K562 (cell line): ENCODE measurements at regions not wholly inside any gene's neighbourhood (a gene's known extent, or its start where the extent isn't known, plus 50 kb on each side); places are given as distances from the start of the nearest gene placed in this dataset.

Experiments used
- ATAC-seq: fragments of 200-7000 bp; cut with Tn5 transposase; 3 replicates; pipeline ENCODE4 v1.9.1; 2020; ENCODE audit warnings: moderate library complexity
- BruUV-seq: library from RNA; stranded (reverse); fragments of 400-500 nt; replicated peaks from 2 replicates; lab custom pipeline; 2021; lab: Mats Ljungman, UMichigan
- CTCF ChIA-PET: fragments of 300-600 bp; formaldehyde crosslinking; extraction: SDS; loops from one replicate; lab custom pipeline; 2021; ENCODE audit warnings: low intra/inter-chr PET ratio; lab: Yijun Ruan, JAX
- POLR2A ChIA-PET: fragments of 300-600, 350-650 bp; sonication (Branson Sonifier 250); formaldehyde crosslinking; extraction: SDS; loops from one replicate; lab custom pipeline; 2021; ENCODE audit warnings: antibody characterized with exemption, inconsistent platforms; lab: Yijun Ruan, JAX
- DNase-seq, 4 experiments: peaks; one replicate each; pipeline versions ENCODE4 v3.0.0 to v3.0.0-alpha.2; 2011 to 2018; ENCODE audit warnings: low spot score in 3 of 4, mixed read lengths in 3 of 4; ENCODE audit errors: extremely low read depth in 1 of 4
- FAIRE-seq: peaks from 2 replicates; lab custom pipeline; 2011; peaks lifted over from hg19 to GRCh38; lab: Jason Lieb, UNC
- H2AFZ ChIP-seq: 2 replicates; pipeline ENCODE4 v1.6.0; 2011; ENCODE audit warnings: low read depth, low read length, control low read depth, inconsistent platforms
- H3K27ac ChIP-seq: fragments of 200-600 bp; 3 replicates; pipeline ENCODE4 v1.8.0; 2011; ENCODE audit warnings: low read depth, mild to moderate bottlenecking, control low read depth, inconsistent platforms, low read length, moderate library complexity, mixed read lengths; ENCODE audit errors: extremely low read depth
- H3K27me3 ChIP-seq, 2 experiments: fragments of 300-600 bp in 1 of 2; 2 replicates in 1 of 2; 3 replicates in 1 of 2; pipeline versions ENCODE4 v1.6.0 to v1.8.0; 2011; ENCODE audit warnings: inconsistent platforms in 2 of 2, low read length in 2 of 2, mild to moderate bottlenecking in 1 of 2, mixed read lengths in 1 of 2, moderate library complexity in 1 of 2; ENCODE audit not compliant: control insufficient read depth in 2 of 2, insufficient read depth in 2 of 2
- H3K36me3 ChIP-seq: fragments of 300-600 bp; 3 replicates; pipeline ENCODE4 v1.8.0; 2011; ENCODE audit warnings: mild to moderate bottlenecking, low read length, inconsistent platforms; ENCODE audit not compliant: control insufficient read depth, insufficient read depth
- H3K4me1 ChIP-seq, 2 experiments: fragments of 200-600 bp in 1 of 2; replicated peaks in 1 of 2; 2 replicates in 1 of 2; 3 replicates in 1 of 2; pipeline versions ENCODE4 v1.5.1 to v1.8.0; 2011; ENCODE audit warnings: inconsistent platforms in 2 of 2, low read length in 2 of 2, mild to moderate bottlenecking in 1 of 2, mixed read lengths in 1 of 2, moderate library complexity in 1 of 2; ENCODE audit not compliant: control insufficient read depth in 2 of 2, insufficient read depth in 2 of 2
- H3K4me2 ChIP-seq: 2 replicates; pipeline ENCODE4 v1.6.1; 2011; ENCODE audit warnings: low read length, control low read depth, inconsistent platforms, mixed read lengths; ENCODE audit not compliant: insufficient read depth
- H3K4me3 ChIP-seq: fragments of 200-600 bp; sonication (generic), shearing (Covaris generic); 2 replicates; pipeline ENCODE4 v1.5.1; 2016; ENCODE audit warnings: control low read depth, inconsistent platforms
- H3K79me2 ChIP-seq: fragments of 200-600 bp; 3 replicates; pipeline ENCODE4 v1.8.0; 2011; ENCODE audit warnings: low read length, inconsistent platforms; ENCODE audit not compliant: control insufficient read depth, insufficient read depth
- H3K9ac ChIP-seq, 2 experiments: 2 replicates each; pipeline versions ENCODE4 v1.6.0 to v1.6.1; 2011; ENCODE audit warnings: low read depth in 2 of 2, low read length in 2 of 2, control low read depth in 1 of 2, inconsistent platforms in 1 of 2, mild to moderate bottlenecking in 1 of 2, mixed read lengths in 1 of 2; ENCODE audit not compliant: insufficient read depth in 1 of 2
- H3K9me1 ChIP-seq: one replicate; pipeline ENCODE4 v1.6.0; 2011; ENCODE audit warnings: inconsistent platforms, mild to moderate bottlenecking, low read length, moderate library complexity; ENCODE audit not compliant: control insufficient read depth, insufficient read depth
- H3K9me3 ChIP-seq: replicated peaks from 2 replicates; pipeline ENCODE4 v1.5.1; 2011; ENCODE audit warnings: low read depth, low read length, inconsistent platforms; ENCODE audit not compliant: control insufficient read depth, insufficient read depth
- H4K20me1 ChIP-seq: replicated peaks from 2 replicates; pipeline ENCODE4 v1.6.1; 2011; ENCODE audit warnings: low read length, inconsistent platforms, mixed read lengths; ENCODE audit not compliant: control insufficient read depth, insufficient read depth
- ARID3B ChIP-seq: fragments of 250-450 bp; sonication (Bioruptor Pico); IDR thresholded peaks from 2 replicates; pipeline ENCODE4 v1.4.0; 2020; ENCODE audit warnings: borderline replicate concordance
- KDM1A ChIP-seq, 2 experiments: fragments of 450-650 bp; IDR thresholded peaks; 2 replicates each; pipeline ENCODE4 v1.6.1; 2016; ENCODE audit warnings: mild to moderate bottlenecking in 2 of 2
- NFIC ChIP-seq: fragments of 450-650 bp; IDR thresholded peaks from 2 replicates; pipeline ENCODE4 v1.6.1; 2017; ENCODE audit warnings: mild to moderate bottlenecking, inconsistent platforms
- PATZ1 ChIP-seq: fragments of 250-450 bp; sonication (Bioruptor Pico); IDR thresholded peaks from 2 replicates; pipeline ENCODE4 v1.5.0; 2020; ENCODE audit warnings: mild to moderate bottlenecking, borderline replicate concordance
- RFX5 ChIP-seq: IDR thresholded peaks from 2 replicates; pipeline ENCODE4 v1.6.1; 2011; ENCODE audit warnings: low read depth, mild to moderate bottlenecking, improper control_type of control experiment, low read length
- SMARCE1 ChIP-seq: fragments of 450-650 bp; IDR thresholded peaks from 2 replicates; pipeline ENCODE4 v1.7.1; 2016; ENCODE audit warnings: mild to moderate bottlenecking
- THAP12 ChIP-seq: fragments of 250-450 bp; sonication (Bioruptor Pico); IDR thresholded peaks from 2 replicates; pipeline ENCODE4 v1.9.0; 2021; ENCODE audit warnings: mild to moderate bottlenecking, inconsistent platforms
- ZFP1 ChIP-seq: fragments of 450-650 bp; formaldehyde crosslinking; IDR thresholded peaks from 2 replicates; pipeline ENCODE4 v1.4.0; 2020; ENCODE audit warnings: mild to moderate bottlenecking, mixed read lengths
- ZNF124 ChIP-seq: sonication (generic); formaldehyde crosslinking; IDR thresholded peaks from 2 replicates; pipeline ENCODE4 v1.8.1; 2022; ENCODE audit warnings: missing genetic modification reagents
- WGBS: fragments of 100-300 bp; shearing (Covaris generic); methylation state at CpG from one replicate; pipeline ENCODE4 v1.1.6; 2016; ENCODE audit warnings: low coverage, mixed read lengths; ENCODE audit not compliant: insufficient coverage; ENCODE audit errors: missing lambda C conversion rate; 5-methylcytosine and 5-hydroxymethylcytosine counted together
- in situ Hi-C: fragments of 300-500 bp; cut with MboI; formaldehyde crosslinking; loops from 4 replicates; pipeline ENCODE4 v1.15.0; 2018; ENCODE audit warnings: inconsistent platforms, mixed read lengths
- intact Hi-C: fragments of 100-400 bp; cut with micrococcal nuclease; formaldehyde crosslinking; loops from 2 replicates; pipeline ENCODE4 v1.14.2; 2022

GRCh38 chr21:35481005-35481404 is 431.9 kb upstream of the RUNX1 start:
- intact Hi-C loops (no loop called here), in situ Hi-C loops (no loop called here)
- Histone ChIP-seq H2AFZ (peak overlapping the region; percentile 75), H3K36me3 (no peaks in the 10 kb centered on the region), H3K4me3 (no peak overlapping the region), H3K9me3 (no peaks in the 10 kb centered on the region; the same call in 1 of the 2 replicates), H3K9ac (peak overlapping the region in 1 of 2 experiments; percentile 0; a peak in 1 of 4 replicates), H3K27me3 (no peaks in the 10 kb centered on the region), H3K4me1 (peaks cover 16 to 61% of the 10 kb centered on the region in 2 experiments), H3K4me2 (no peak overlapping the region), H3K9me1 (no peaks in the 10 kb centered on the region), H4K20me1 (no peaks in the 10 kb centered on the region), H3K79me2 (no peaks in the 10 kb centered on the region), H3K27ac (no peak overlapping the region)
- FAIRE-seq (peak; percentile 37), DNase-seq (peak in 2 of 4 experiments; percentile 16 to 59), ATAC-seq (peak; percentile 10)
- ChIA-PET CTCF (no interaction called here), POLR2A (interaction anchor here (1.6 kb wide), 1 partner anchor 9 kb away, joined by 4 read pairs; no protein-coding TSS in a partner anchor)
- no TSS peak for BruUV-seq
- 15% methylated on average over 6 of the region's 6 CpGs for WGBS
- TF ChIP-seq KDM1A (IDR thresholded peaks at IDR 0.05) (peak in 1 of 2 experiments; percentile 18; a peak in 1 of 4 replicates), NFIC (no peak), ZFP1 (CRISPR knock-in tag) (no peak), ARID3B (CRISPR knock-in tag) (0 out of 2 replicates have a peak, but pooled peaks have one; percentile 81), ZNF124 (CRISPR knock-in tag) (no peak), PATZ1 (CRISPR knock-in tag) (no peak), RFX5 (no peak), SMARCE1 (no peak), THAP12 (no peak)
